GM23338 (cell line): ENCODE measurements at regions not wholly inside any gene's neighbourhood (a gene's known extent, or its start where the extent isn't known, plus 50 kb on each side); places are given as distances from the start of the nearest gene placed in this dataset.

Experiments used
- ATAC-seq: fragments of 200-7000 bp; cut with Tn5 transposase; 3 replicates; pipeline ENCODE4 v1.9.1; 2020
- DNase-seq: peaks from one replicate; pipeline ENCODE4 v3.0.0-alpha.2; 2015; ENCODE audit warnings: low spot score
- H2AFZ ChIP-seq: fragments of 200-600 bp; sonication (generic); 2 replicates; pipeline ENCODE4 v1.8.0; 2016; ENCODE audit warnings: antibody characterized with exemption, mild to moderate bottlenecking, moderate library complexity
- H3F3A ChIP-seq: fragments of 200-600 bp; sonication (generic); replicated peaks from 2 replicates; pipeline ENCODE4 v1.8.0; 2017; ENCODE audit warnings: antibody characterized with exemption, mixed run types, low read depth
- H3K27ac ChIP-seq: fragments of 200-600 bp; sonication (generic); 2 replicates; pipeline ENCODE4 v1.6.1; 2016; ENCODE audit warnings: low read depth
- H3K27me3 ChIP-seq: fragments of 200-600 bp; sonication (generic); 2 replicates; pipeline ENCODE4 v1.8.0; 2016; ENCODE audit warnings: mild to moderate bottlenecking, mixed run types, moderate library complexity; ENCODE audit not compliant: insufficient read depth
- H3K36me3 ChIP-seq: fragments of 200-600 bp; sonication (generic); 2 replicates; pipeline ENCODE4 v1.8.0; 2016; ENCODE audit warnings: mild to moderate bottlenecking; ENCODE audit not compliant: insufficient read depth
- H3K4me1 ChIP-seq: fragments of 200-600 bp; sonication (generic); 2 replicates; pipeline ENCODE4 v1.8.0; 2016; ENCODE audit warnings: mild to moderate bottlenecking, moderate library complexity; ENCODE audit not compliant: insufficient read depth
- H3K4me2 ChIP-seq: fragments of 200-600 bp; sonication (generic); 2 replicates; pipeline ENCODE4 v1.7.1; 2017; ENCODE audit warnings: mixed run types
- H3K4me3 ChIP-seq: fragments of 200-600 bp; sonication (generic); 2 replicates; pipeline ENCODE4 v1.6.1; 2016; ENCODE audit warnings: mixed run types
- H3K79me2 ChIP-seq: fragments of 200-600 bp; sonication (generic); replicated peaks from 2 replicates; pipeline ENCODE4 v1.8.0; 2017; ENCODE audit warnings: mild to moderate bottlenecking; ENCODE audit not compliant: insufficient read depth
- H3K9me2 ChIP-seq: fragments of 200-600 bp; sonication (generic); 2 replicates; pipeline ENCODE4 v1.8.0; 2017; ENCODE audit not compliant: insufficient read depth
- H4K20me1 ChIP-seq: fragments of 200-600 bp; sonication (generic); replicated peaks from 2 replicates; pipeline ENCODE4 v1.8.0; 2017; ENCODE audit warnings: mild to moderate bottlenecking; ENCODE audit not compliant: insufficient read depth
- H3K27ac Mint-ChIP-seq: 2 replicates; pipeline ENCODE4 v1.8.0; 2020; ENCODE audit warnings: inconsistent platforms, mild to moderate bottlenecking, moderate library complexity, mixed read lengths
- H3K27me3 Mint-ChIP-seq: 3 replicates; pipeline ENCODE4 v1.8.0; 2022; ENCODE audit warnings: low read depth, mild to moderate bottlenecking, moderate library complexity, mixed read lengths, inconsistent platforms; ENCODE audit not compliant: insufficient read depth, poor library complexity
- H3K36me3 Mint-ChIP-seq: 3 replicates; pipeline ENCODE4 v1.8.0; 2021; ENCODE audit warnings: low read depth, mild to moderate bottlenecking, inconsistent platforms, moderate library complexity, mixed read lengths
- H3K4me1 Mint-ChIP-seq: 3 replicates; pipeline ENCODE4 v1.8.0; 2020; ENCODE audit warnings: mild to moderate bottlenecking, inconsistent platforms, mixed read lengths
- H3K4me3 Mint-ChIP-seq: 3 replicates; pipeline ENCODE4 v1.8.0; 2021; ENCODE audit warnings: moderate library complexity, mild to moderate bottlenecking, inconsistent platforms, mixed read lengths
- H3K9me3 Mint-ChIP-seq: 3 replicates; pipeline ENCODE4 v1.8.0; 2020; ENCODE audit warnings: moderate library complexity, mild to moderate bottlenecking, inconsistent platforms, mixed read lengths
- JUNB ChIP-seq: IDR thresholded peaks from one replicate; pipeline ENCODE4 v1.6.1; 2016; ENCODE audit warnings: antibody characterized with exemption; ENCODE audit not compliant: unreplicated experiment
- STAT1 ChIP-seq: IDR thresholded peaks from one replicate; pipeline ENCODE4 v1.6.1; 2016; ENCODE audit warnings: antibody characterized with exemption; ENCODE audit not compliant: unreplicated experiment
- TF ChIP-seq, protein P1 (sequence below): IDR thresholded peaks from one replicate; pipeline ENCODE4 v1.6.1; 2018; ENCODE audit warnings: antibody characterized with exemption; ENCODE audit not compliant: unreplicated experiment
- TF ChIP-seq, protein P2 (sequence below), 2 experiments: fragments of 200-600 bp in 1 of 2; sonication (generic) in 1 of 2; conservative IDR thresholded peaks; 2 replicates each; pipeline versions ENCODE4 v1.5.1 to v1.6.1; 2016 to 2017; ENCODE audit warnings: antibody characterized with exemption in 2 of 2, low read depth in 2 of 2, mild to moderate bottlenecking in 2 of 2, moderate library complexity in 1 of 2

DNA sequence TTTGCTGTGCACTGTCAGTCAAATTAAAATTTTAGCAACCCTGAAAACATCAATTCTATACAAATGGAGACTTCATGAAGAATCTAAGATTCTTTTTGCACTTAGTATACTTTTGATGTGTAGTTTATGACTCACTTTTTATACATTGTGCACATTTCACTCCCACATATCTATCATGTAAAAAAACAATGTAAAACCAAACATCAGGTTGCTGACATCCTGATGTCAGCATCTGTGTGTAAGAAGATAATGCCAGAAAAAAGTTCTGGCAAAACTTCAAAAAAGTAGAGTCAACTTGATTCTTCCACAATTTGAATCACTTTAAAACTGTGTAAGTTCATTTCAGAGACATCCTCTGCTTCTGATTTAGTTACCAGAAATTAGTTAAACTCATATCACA is 115.7 kb downstream of the CENPF start:
- Histone ChIP-seq H3K79me2 (no peaks in the 10 kb centered on the region), H3K4me3 (no peak overlapping the region), H4K20me1 (no peaks in the 10 kb centered on the region), H3F3A (no peaks in the 10 kb centered on the region), H2AFZ (no peak overlapping the region), H3K4me2 (no peak overlapping the region), H3K4me1 (no peaks in the 10 kb centered on the region), H3K27me3 (no peaks in the 10 kb centered on the region), H3K9me2 (no peaks in the 10 kb centered on the region), H3K36me3 (no peaks in the 10 kb centered on the region), H3K27ac (no peak overlapping the region)
- DNase-seq (no peak), ATAC-seq (no peak)
- Mint-ChIP-seq H3K27me3 (no peaks in the 10 kb centered on the region), H3K9me3 (peaks cover 9% of the 10 kb centered on the region; the same call in 2 of the 3 replicates), H3K36me3 (no peaks in the 10 kb centered on the region), H3K27ac (no peak overlapping the region), H3K4me3 (no peak overlapping the region), H3K4me1 (no peaks in the 10 kb centered on the region)
- no peak for TF ChIP-seq JUNB
- TF ChIP-seq, protein P1, sequence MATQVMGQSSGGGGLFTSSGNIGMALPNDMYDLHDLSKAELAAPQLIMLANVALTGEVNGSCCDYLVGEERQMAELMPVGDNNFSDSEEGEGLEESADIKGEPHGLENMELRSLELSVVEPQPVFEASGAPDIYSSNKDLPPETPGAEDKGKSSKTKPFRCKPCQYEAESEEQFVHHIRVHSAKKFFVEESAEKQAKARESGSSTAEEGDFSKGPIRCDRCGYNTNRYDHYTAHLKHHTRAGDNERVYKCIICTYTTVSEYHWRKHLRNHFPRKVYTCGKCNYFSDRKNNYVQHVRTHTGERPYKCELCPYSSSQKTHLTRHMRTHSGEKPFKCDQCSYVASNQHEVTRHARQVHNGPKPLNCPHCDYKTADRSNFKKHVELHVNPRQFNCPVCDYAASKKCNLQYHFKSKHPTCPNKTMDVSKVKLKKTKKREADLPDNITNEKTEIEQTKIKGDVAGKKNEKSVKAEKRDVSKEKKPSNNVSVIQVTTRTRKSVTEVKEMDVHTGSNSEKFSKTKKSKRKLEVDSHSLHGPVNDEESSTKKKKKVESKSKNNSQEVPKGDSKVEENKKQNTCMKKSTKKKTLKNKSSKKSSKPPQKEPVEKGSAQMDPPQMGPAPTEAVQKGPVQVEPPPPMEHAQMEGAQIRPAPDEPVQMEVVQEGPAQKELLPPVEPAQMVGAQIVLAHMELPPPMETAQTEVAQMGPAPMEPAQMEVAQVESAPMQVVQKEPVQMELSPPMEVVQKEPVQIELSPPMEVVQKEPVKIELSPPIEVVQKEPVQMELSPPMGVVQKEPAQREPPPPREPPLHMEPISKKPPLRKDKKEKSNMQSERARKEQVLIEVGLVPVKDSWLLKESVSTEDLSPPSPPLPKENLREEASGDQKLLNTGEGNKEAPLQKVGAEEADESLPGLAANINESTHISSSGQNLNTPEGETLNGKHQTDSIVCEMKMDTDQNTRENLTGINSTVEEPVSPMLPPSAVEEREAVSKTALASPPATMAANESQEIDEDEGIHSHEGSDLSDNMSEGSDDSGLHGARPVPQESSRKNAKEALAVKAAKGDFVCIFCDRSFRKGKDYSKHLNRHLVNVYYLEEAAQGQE = no peak

DNA sequence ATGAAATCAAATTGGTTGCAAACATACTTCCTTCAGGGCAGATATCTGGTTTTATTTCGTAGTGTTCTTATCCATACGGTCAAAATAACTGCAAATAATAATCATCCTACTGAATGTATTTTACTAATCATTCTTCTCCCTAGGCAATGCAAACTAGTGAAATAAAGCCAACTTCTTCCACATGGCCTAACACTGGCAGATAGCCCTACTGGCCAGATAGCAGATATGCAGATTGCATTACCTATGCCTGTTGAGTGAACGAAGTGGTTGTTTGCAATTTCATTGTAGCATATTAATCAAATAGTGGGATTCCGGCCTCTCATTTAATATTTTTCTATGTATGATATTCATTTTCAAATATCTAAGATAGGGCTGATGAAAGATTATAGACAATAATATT is 116.2 kb downstream of the CENPF start:
- ATAC-seq = peak; percentile 64
- TF ChIP-seq, protein P2, sequence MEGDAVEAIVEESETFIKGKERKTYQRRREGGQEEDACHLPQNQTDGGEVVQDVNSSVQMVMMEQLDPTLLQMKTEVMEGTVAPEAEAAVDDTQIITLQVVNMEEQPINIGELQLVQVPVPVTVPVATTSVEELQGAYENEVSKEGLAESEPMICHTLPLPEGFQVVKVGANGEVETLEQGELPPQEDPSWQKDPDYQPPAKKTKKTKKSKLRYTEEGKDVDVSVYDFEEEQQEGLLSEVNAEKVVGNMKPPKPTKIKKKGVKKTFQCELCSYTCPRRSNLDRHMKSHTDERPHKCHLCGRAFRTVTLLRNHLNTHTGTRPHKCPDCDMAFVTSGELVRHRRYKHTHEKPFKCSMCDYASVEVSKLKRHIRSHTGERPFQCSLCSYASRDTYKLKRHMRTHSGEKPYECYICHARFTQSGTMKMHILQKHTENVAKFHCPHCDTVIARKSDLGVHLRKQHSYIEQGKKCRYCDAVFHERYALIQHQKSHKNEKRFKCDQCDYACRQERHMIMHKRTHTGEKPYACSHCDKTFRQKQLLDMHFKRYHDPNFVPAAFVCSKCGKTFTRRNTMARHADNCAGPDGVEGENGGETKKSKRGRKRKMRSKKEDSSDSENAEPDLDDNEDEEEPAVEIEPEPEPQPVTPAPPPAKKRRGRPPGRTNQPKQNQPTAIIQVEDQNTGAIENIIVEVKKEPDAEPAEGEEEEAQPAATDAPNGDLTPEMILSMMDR (conservative IDR thresholded peaks at IDR 0.05; ENCODE audit: low read depth in 2 of 2) = peak in 1 of 2 experiments; percentile 44; a peak in 2 of 4 replicates
- TF ChIP-seq, protein P1 = no peak
- no peak for TF ChIP-seq STAT1
- Histone ChIP-seq H3K27me3 (no peaks in the 10 kb centered on the region), H3K36me3 (no peaks in the 10 kb centered on the region), H3K4me3 (no peak overlapping the region), H3F3A (no peaks in the 10 kb centered on the region), H3K27ac (no peak overlapping the region), H3K4me2 (no peak overlapping the region), H3K4me1 (no peaks in the 10 kb centered on the region), H3K9me2 (no peaks in the 10 kb centered on the region), H4K20me1 (no peaks in the 10 kb centered on the region), H2AFZ (no peak overlapping the region), H3K79me2 (no peaks in the 10 kb centered on the region)
- Mint-ChIP-seq H3K4me1 (no peaks in the 10 kb centered on the region), H3K36me3 (no peaks in the 10 kb centered on the region), H3K27me3 (no peaks in the 10 kb centered on the region), H3K4me3 (no peak overlapping the region), H3K9me3 (peaks cover 9% of the 10 kb centered on the region; the same call in 2 of the 3 replicates), H3K27ac (no peak overlapping the region)
- DNase-seq = peak; percentile 24
